GM12891 (cell line): ENCODE measurements at regions not wholly inside any gene's neighbourhood (a gene's known extent, or its start where the extent isn't known, plus 50 kb on each side); places are given as distances from the start of the nearest gene placed in this dataset.

Experiments used
- POLR2A ChIP-seq: IDR thresholded peaks from 2 replicates; pipeline ENCODE4 v1.6.1; 2011; ENCODE audit warnings: low read depth, low read length, control low read depth
- POLR2AphosphoS5 ChIP-seq: IDR thresholded peaks from 2 replicates; pipeline ENCODE4 v1.6.1; 2011; ENCODE audit warnings: low read depth, low read length, control low read depth
- SPI1 ChIP-seq: IDR thresholded peaks from 2 replicates; pipeline ENCODE4 v1.6.1; 2011; ENCODE audit warnings: low read depth, low read length, control low read depth

GRCh38 chrX:42538405-42538804, 239.6 kb downstream of the PPP1R2C start:
- TF ChIP-seq POLR2A (no peak), SPI1 (no peak), POLR2AphosphoS5 (no peak)
